HEK293 (cell line): ENCODE measurements at regions not wholly inside any gene's neighbourhood (a gene's known extent, or its start where the extent isn't known, plus 50 kb on each side); places are given as distances from the start of the nearest gene placed in this dataset.
A peak's percentile ranks its signal among the peaks of the same experiment; 100 is the strongest.

Experiments
- CTCF ChIA-PET: fragments of 350-600 bp; formaldehyde crosslinking; extraction: SDS; loops from one replicate; lab custom pipeline; 2021; ENCODE audit warnings: antibody characterized with exemption; lab: Yijun Ruan, JAX
- POLR2A ChIA-PET: fragments of 300-600 bp; formaldehyde crosslinking; extraction: SDS; loops from one replicate; lab custom pipeline; 2020; ENCODE audit warnings: antibody characterized with exemption, inconsistent platforms; lab: Yijun Ruan, JAX
- H3K27ac ChIP-seq: fragments of 200-500 bp; sonication (Bioruptor generic); 2 replicates; pipeline ENCODE4 v1.5.1; 2014; ENCODE audit warnings: low read depth, low read length, control low read depth, inconsistent platforms; ENCODE audit errors: extremely low read depth
- H3K36me3 ChIP-seq, 2 experiments: fragments of 200-500 bp in 1 of 2; sonication (Bioruptor generic) in 1 of 2; 1 replicate in 1 of 2; 2 replicates in 1 of 2; pipeline ENCODE4 v1.5.1; 2014 to 2017; ENCODE audit warnings: inconsistent platforms in 2 of 2, low read length in 2 of 2; ENCODE audit not compliant: control insufficient read depth in 2 of 2, insufficient read depth in 1 of 2
- H3K4me1 ChIP-seq: fragments of 200-500 bp; sonication (Bioruptor generic); 2 replicates; pipeline ENCODE4 v1.5.1; 2014; ENCODE audit warnings: mild to moderate bottlenecking, low read length, inconsistent platforms; ENCODE audit not compliant: control insufficient read depth, insufficient read depth
- H3K4me3 ChIP-seq: 2 replicates; pipeline ENCODE4 v1.5.1; 2011; ENCODE audit warnings: low read depth, mild to moderate bottlenecking, control low read depth, low read length, moderate library complexity
- H3K9me3 ChIP-seq: fragments of 200-500 bp; sonication (Bioruptor generic); 2 replicates; pipeline ENCODE4 v1.5.1; 2014; ENCODE audit warnings: low read depth, low read length, inconsistent platforms; ENCODE audit not compliant: control insufficient read depth, insufficient read depth
- PRDM2 ChIP-seq: fragments of 450-650 bp; formaldehyde crosslinking; IDR thresholded peaks from 2 replicates; pipeline ENCODE4 v1.5.1; 2016; ENCODE audit warnings: missing biosample characterization, missing genetic modification characterization, borderline replicate concordance
- PRDM4 ChIP-seq: fragments of 450-650 bp; formaldehyde crosslinking; IDR thresholded peaks from 2 replicates; pipeline ENCODE4 v1.5.1; 2017; ENCODE audit warnings: missing biosample characterization, missing genetic modification characterization
- SETDB1 ChIP-seq: IDR thresholded peaks from one replicate; pipeline ENCODE4 v1.6.1; 2017; ENCODE audit warnings: mild to moderate bottlenecking, low read length, moderate library complexity, mixed read lengths; ENCODE audit not compliant: insufficient read length
- SP3 ChIP-seq: fragments of 450-650 bp; formaldehyde crosslinking; IDR thresholded peaks from 2 replicates; pipeline ENCODE4 v1.5.1; 2016; ENCODE audit warnings: missing biosample characterization, missing genetic modification characterization
- ZEB2 ChIP-seq: fragments of 450-650 bp; formaldehyde crosslinking; IDR thresholded peaks from 2 replicates; pipeline ENCODE4 v1.5.1; 2016; ENCODE audit warnings: missing biosample characterization, missing genetic modification characterization
- ZNF140 ChIP-seq: fragments of 450-650 bp; formaldehyde crosslinking; IDR thresholded peaks from 2 replicates; pipeline ENCODE4 v1.5.1; 2016; ENCODE audit warnings: missing biosample characterization, missing genetic modification characterization
- ZNF280D ChIP-seq: fragments of 450-650 bp; formaldehyde crosslinking; IDR thresholded peaks from 2 replicates; pipeline ENCODE4 v1.5.1; 2016; ENCODE audit warnings: missing biosample characterization, missing genetic modification characterization
- ZNF311 ChIP-seq: fragments of 450-650 bp; formaldehyde crosslinking; IDR thresholded peaks from 2 replicates; pipeline ENCODE4 v1.5.1; 2017; ENCODE audit warnings: missing biosample characterization, missing genetic modification characterization, borderline replicate concordance
- ZNF521 ChIP-seq: fragments of 450-650 bp; formaldehyde crosslinking; IDR thresholded peaks from 2 replicates; pipeline ENCODE4 v1.5.1; 2017; ENCODE audit warnings: missing biosample characterization, mild to moderate bottlenecking, missing genetic modification characterization
- ZNF544 ChIP-seq: fragments of 450-650 bp; formaldehyde crosslinking; IDR thresholded peaks from 2 replicates; pipeline ENCODE4 v1.5.0; 2017; ENCODE audit warnings: missing biosample characterization, missing genetic modification characterization
- ZNF596 ChIP-seq: fragments of 450-650 bp; IDR thresholded peaks from 2 replicates; pipeline ENCODE4 v1.5.0; 2018; ENCODE audit warnings: missing biosample characterization, mild to moderate bottlenecking, missing genetic modification characterization, moderate library complexity
- ZNF654 ChIP-seq: fragments of 450-650 bp; formaldehyde crosslinking; IDR thresholded peaks from 2 replicates; pipeline ENCODE4 v1.5.1; 2016; ENCODE audit warnings: low read depth, missing biosample characterization, missing genetic modification characterization
- ZNF747 ChIP-seq: fragments of 450-650 bp; formaldehyde crosslinking; IDR thresholded peaks from 2 replicates; pipeline ENCODE4 v1.5.1; 2016; ENCODE audit warnings: missing biosample characterization, missing genetic modification characterization

DNA sequence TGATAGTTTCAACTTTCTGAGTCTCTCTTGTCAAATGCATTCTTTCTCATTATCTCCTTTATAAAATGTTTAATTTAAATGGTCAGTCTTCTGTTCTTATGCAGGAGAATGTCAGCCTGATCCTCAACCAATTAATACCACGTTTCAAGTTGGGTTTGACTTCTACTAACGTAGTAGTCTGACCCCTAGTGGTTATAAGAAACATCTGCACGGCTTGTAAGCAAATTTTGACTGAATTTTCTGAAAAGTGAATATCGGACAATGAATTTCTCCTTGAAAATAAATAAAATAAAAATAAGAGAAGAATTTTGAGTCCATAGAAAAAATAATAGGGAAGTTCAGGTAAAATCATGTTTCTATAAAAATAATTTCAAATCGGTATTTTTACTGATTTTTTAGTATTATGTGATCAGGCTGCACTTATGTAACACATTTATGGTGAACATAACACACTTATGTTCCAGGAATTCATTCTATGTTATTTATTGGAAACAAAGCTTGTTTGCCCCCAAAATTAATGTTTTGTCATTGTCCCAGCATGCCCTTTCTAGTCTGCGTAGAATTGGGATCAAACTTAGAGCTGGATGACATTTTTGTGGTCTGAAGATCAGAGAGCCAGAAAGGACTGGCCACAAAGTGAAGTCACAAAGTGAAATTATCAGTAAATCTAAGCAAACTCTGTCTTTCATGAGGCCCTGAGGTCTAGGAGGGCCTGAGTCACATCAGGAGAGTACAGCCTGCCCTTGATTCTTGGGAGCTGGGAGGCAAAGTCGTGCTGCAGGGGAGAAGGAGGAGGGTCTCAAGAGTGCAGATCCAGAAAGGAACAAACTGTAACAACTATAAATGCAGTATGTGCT, 101.2 kb upstream of the STXBP6 start:
- ChIA-PET POLR2A (no interaction called here), CTCF (interaction anchor here (0.5 to 3.0 kb wide), 10 partner anchors 19 to 1228 kb away, joined by 3 to 35 read pairs (median 3); no protein-coding TSS in a partner anchor)
- H3K4me3 ChIP-seq, result no peak overlapping the region
- no peaks in the 10 kb centered on the region for H3K36me3 ChIP-seq
- no peak overlapping the region for H3K27ac ChIP-seq
- H3K4me1 ChIP-seq, result no peaks in the 10 kb centered on the region
- no peak for TF ChIP-seq ZNF521 (tag by site-specific recombination)
- peak; percentile 57 for TF ChIP-seq ZNF654 (tag by site-specific recombination)
- TF ChIP-seq PRDM2 (tag by site-specific recombination), result no peak
- no peaks in the 10 kb centered on the region for H3K9me3 ChIP-seq

DNA sequence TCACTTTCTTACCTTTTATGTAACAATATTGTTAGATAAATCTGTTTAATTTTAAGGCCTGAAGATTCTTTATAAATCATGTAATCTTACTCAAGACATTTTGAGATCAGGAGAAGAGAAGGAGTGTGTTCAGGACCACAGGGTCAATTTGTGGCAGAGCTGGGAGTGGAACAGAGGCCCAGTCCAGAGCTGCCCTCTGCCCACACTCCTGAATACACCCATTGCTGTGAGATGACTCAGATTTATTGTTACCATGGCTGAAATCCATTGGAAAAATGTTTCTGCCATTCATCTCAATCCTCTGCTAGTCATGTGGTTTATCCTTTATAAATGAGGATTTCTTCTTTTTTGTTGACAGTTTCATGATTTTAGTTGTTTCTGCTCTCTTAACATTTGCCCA, 100.5 kb upstream of the STXBP6 start:
- ChIA-PET POLR2A (no interaction called here), CTCF (interaction anchor here (0.6 to 1.8 kb wide), 2 partner anchors 409 to 414 kb away, joined by 3 to 9 read pairs; no protein-coding TSS in a partner anchor)
- no peak overlapping the region for H3K4me3 ChIP-seq
- no peak overlapping the region for H3K27ac ChIP-seq
- no peaks in the 10 kb centered on the region for H3K4me1 ChIP-seq
- no peaks in the 10 kb centered on the region for H3K36me3 ChIP-seq
- H3K9me3 ChIP-seq, result no peaks in the 10 kb centered on the region
- TF ChIP-seq PRDM4 (tag by site-specific recombination), result no peak
- no peak for TF ChIP-seq PRDM2 (tag by site-specific recombination)
- no peak for TF ChIP-seq ZNF596
- TF ChIP-seq ZNF140, result no peak
- TF ChIP-seq ZEB2, result no peak
- no peak for TF ChIP-seq SP3
- no peak for TF ChIP-seq ZNF544 (tag by site-specific recombination)
- no peak for TF ChIP-seq ZNF747
- no peak for TF ChIP-seq ZNF280D (tag by site-specific recombination)
- TF ChIP-seq ZNF311 (tag by site-specific recombination), result no peak
- TF ChIP-seq SETDB1, result no peak
